ENCODE measurements at regions not wholly inside any gene's neighbourhood (a gene's known extent, or its start where the extent isn't known, plus 50 kb on each side); places are given as distances from the start of the nearest gene placed in this dataset.

GRCh38 chr1:237981223-237981622 lies 90.5 kb upstream of the ZP4 start:
- no peak for DNase-seq (ENCODE audit: low read depth)

GRCh38 chr1:237976331-237976730 lies 85.6 kb upstream of the ZP4 start:
- DNase-seq (ENCODE audit: low read depth): no peak

- no peak for DNase-seq (ENCODE audit: low read depth)
Observed at GRCh38 chr1:237975903-237976302, 85.2 kb upstream of the ZP4 start.

GRCh38 chr1:237975376-237975775 lies 84.7 kb upstream of the ZP4 start:
- DNase-seq (ENCODE audit: low read depth): no peak

- no peak for DNase-seq (ENCODE audit: low read depth)
Observed at GRCh38 chr1:237972186-237972585, 81.5 kb upstream of the ZP4 start.

- DNase-seq (ENCODE audit: low read depth): no peak
Observed at GRCh38 chr1:237962985-237963384, 72.3 kb upstream of the ZP4 start.

- no peak for DNase-seq (ENCODE audit: low read depth)
Observed at GRCh38 chr1:237961754-237962153, 71.0 kb upstream of the ZP4 start.

GRCh38 chr1:237959838-237960237 lies 69.1 kb upstream of the ZP4 start:
- no peak for DNase-seq (ENCODE audit: low read depth)

- DNase-seq (ENCODE audit: low read depth): no peak
Observed at GRCh38 chr1:237953238-237953637, 62.5 kb upstream of the ZP4 start.

All from activated T-cell treated with anti-CD3 and anti-CD28 coated beads for 24 hours (primary cell).